HCT116 (cell line): ENCODE measurements at regions not wholly inside any gene's neighbourhood (a gene's known extent, or its start where the extent isn't known, plus 50 kb on each side); places are given as distances from the start of the nearest gene placed in this dataset.

ENCODE experiments used
- CEBPB ChIP-seq: IDR thresholded peaks from 2 replicates; pipeline ENCODE4 v1.6.1; 2012; ENCODE audit warnings: low read depth
- EGR1 ChIP-seq: IDR thresholded peaks from 2 replicates; pipeline ENCODE4 v1.6.1; 2012; ENCODE audit warnings: low read depth
- EZH2 ChIP-seq: fragments of 200-600 bp; sonication (generic); IDR thresholded peaks from 2 replicates; pipeline ENCODE4 v1.6.1; 2017; ENCODE audit warnings: antibody characterized with exemption, mixed run types
- EZH2phosphoT487 ChIP-seq: fragments of 200-600 bp; IDR thresholded peaks from 2 replicates; pipeline ENCODE4 v1.6.1; 2018; ENCODE audit warnings: antibody characterized with exemption, borderline replicate concordance
- POLR2A ChIP-seq: IDR thresholded peaks from 2 replicates; pipeline ENCODE4 v1.7.0; 2011; ENCODE audit warnings: borderline replicate concordance; ENCODE audit not compliant: insufficient read depth, insufficient read length; ENCODE audit errors: extremely low read depth
- POLR2AphosphoS5 ChIP-seq: IDR thresholded peaks from 2 replicates; pipeline ENCODE4 v1.6.1; 2011; ENCODE audit warnings: mild to moderate bottlenecking, low read depth, low read length, moderate library complexity
- SP1 ChIP-seq: IDR thresholded peaks from 2 replicates; pipeline ENCODE4 v1.6.1; 2012; ENCODE audit warnings: low read depth
- YY1 ChIP-seq: IDR thresholded peaks from 2 replicates; pipeline ENCODE4 v1.6.1; 2011; ENCODE audit warnings: low read length, low read depth, moderate library complexity, mild to moderate bottlenecking; ENCODE audit not compliant: insufficient replicate concordance; ENCODE audit errors: extremely low read depth
- ZNF274 ChIP-seq: fragments of 200-500 bp; sonication (Bioruptor generic); IDR thresholded peaks from 2 replicates; pipeline ENCODE4 v1.6.1; 2014; ENCODE audit warnings: mild to moderate bottlenecking, low read depth, low read length, inconsistent platforms
- TF ChIP-seq, protein P1 (sequence below), 3 experiments: fragments of 200-600 bp in 1 of 3; sonication (generic) in 1 of 3; IDR thresholded peaks in 2 of 3; conservative IDR thresholded peaks in 1 of 3; 2 replicates each; pipeline ENCODE4 v1.5.1; 2012 to 2017; ENCODE audit warnings: low read depth in 2 of 3, low read length in 2 of 3, antibody characterized with exemption in 1 of 3, borderline replicate concordance in 1 of 3, control low read depth in 1 of 3, mild to moderate bottlenecking in 1 of 3, mixed read lengths in 1 of 3, mixed run types in 1 of 3, moderate library complexity in 1 of 3; ENCODE audit not compliant: insufficient read depth in 1 of 3
- TF ChIP-seq, protein P2 (sequence below): IDR thresholded peaks from 2 replicates; pipeline ENCODE4 v1.6.1; 2011; ENCODE audit warnings: mild to moderate bottlenecking, low read length, moderate library complexity; ENCODE audit not compliant: insufficient replicate concordance; ENCODE audit errors: extremely low read depth
- TF ChIP-seq, protein P3 (sequence below): IDR thresholded peaks from 2 replicates; pipeline ENCODE4 v1.6.1; 2012
- TF ChIP-seq, protein P4 (sequence below): IDR thresholded peaks from 2 replicates; pipeline ENCODE4 v1.6.1; 2012
- TF ChIP-seq, protein P5 (sequence below): IDR thresholded peaks from 2 replicates; pipeline ENCODE4 v1.6.1; 2012; ENCODE audit warnings: low read depth

DNA sequence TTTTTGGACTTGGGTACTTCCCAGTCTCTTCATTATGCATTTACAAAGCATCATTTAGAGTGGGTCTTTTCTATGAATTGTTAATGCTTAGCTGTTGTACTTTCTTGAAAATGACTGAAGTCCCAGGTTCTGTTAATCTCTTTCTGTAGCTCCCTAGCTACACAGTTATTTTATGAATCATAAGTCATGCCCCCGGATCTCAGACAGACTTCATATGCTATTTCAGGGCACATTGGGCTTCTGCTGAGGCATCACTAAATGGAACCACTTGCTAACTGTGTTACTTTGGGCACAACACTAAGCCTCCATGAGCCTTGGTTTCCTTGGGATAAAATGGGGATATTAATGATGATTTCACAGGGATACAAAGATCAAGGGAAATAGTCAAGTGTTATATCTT is 55.5 kb upstream of the RBM15 start:
- TF ChIP-seq CEBPB (no peak), SP1 (no peak), YY1 (no peak), EZH2phosphoT487 (no peak), POLR2A (no peak), POLR2AphosphoS5 (no peak), EZH2 (no peak), EGR1 (no peak), ZNF274 (no peak)
- TF ChIP-seq, protein P1, sequence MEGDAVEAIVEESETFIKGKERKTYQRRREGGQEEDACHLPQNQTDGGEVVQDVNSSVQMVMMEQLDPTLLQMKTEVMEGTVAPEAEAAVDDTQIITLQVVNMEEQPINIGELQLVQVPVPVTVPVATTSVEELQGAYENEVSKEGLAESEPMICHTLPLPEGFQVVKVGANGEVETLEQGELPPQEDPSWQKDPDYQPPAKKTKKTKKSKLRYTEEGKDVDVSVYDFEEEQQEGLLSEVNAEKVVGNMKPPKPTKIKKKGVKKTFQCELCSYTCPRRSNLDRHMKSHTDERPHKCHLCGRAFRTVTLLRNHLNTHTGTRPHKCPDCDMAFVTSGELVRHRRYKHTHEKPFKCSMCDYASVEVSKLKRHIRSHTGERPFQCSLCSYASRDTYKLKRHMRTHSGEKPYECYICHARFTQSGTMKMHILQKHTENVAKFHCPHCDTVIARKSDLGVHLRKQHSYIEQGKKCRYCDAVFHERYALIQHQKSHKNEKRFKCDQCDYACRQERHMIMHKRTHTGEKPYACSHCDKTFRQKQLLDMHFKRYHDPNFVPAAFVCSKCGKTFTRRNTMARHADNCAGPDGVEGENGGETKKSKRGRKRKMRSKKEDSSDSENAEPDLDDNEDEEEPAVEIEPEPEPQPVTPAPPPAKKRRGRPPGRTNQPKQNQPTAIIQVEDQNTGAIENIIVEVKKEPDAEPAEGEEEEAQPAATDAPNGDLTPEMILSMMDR (IDR thresholded peaks at IDR 0.05 in 2 of 3, conservative IDR thresholded peaks at IDR 0.05 in 1 of 3; ENCODE audit: borderline replicate concordance in 1 of 3, insufficient read depth in 1 of 3, low read depth in 2 of 3, low read length in 2 of 3) = no peak
- TF ChIP-seq, protein P2, sequence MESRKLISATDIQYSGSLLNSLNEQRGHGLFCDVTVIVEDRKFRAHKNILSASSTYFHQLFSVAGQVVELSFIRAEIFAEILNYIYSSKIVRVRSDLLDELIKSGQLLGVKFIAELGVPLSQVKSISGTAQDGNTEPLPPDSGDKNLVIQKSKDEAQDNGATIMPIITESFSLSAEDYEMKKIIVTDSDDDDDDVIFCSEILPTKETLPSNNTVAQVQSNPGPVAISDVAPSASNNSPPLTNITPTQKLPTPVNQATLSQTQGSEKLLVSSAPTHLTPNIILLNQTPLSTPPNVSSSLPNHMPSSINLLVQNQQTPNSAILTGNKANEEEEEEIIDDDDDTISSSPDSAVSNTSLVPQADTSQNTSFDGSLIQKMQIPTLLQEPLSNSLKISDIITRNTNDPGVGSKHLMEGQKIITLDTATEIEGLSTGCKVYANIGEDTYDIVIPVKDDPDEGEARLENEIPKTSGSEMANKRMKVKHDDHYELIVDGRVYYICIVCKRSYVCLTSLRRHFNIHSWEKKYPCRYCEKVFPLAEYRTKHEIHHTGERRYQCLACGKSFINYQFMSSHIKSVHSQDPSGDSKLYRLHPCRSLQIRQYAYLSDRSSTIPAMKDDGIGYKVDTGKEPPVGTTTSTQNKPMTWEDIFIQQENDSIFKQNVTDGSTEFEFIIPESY = no peak
- TF ChIP-seq, protein P3, sequence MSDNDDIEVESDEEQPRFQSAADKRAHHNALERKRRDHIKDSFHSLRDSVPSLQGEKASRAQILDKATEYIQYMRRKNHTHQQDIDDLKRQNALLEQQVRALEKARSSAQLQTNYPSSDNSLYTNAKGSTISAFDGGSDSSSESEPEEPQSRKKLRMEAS = no peak
- TF ChIP-seq, protein P4, sequence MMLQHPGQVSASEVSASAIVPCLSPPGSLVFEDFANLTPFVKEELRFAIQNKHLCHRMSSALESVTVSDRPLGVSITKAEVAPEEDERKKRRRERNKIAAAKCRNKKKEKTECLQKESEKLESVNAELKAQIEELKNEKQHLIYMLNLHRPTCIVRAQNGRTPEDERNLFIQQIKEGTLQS = no peak
- TF ChIP-seq, protein P5, sequence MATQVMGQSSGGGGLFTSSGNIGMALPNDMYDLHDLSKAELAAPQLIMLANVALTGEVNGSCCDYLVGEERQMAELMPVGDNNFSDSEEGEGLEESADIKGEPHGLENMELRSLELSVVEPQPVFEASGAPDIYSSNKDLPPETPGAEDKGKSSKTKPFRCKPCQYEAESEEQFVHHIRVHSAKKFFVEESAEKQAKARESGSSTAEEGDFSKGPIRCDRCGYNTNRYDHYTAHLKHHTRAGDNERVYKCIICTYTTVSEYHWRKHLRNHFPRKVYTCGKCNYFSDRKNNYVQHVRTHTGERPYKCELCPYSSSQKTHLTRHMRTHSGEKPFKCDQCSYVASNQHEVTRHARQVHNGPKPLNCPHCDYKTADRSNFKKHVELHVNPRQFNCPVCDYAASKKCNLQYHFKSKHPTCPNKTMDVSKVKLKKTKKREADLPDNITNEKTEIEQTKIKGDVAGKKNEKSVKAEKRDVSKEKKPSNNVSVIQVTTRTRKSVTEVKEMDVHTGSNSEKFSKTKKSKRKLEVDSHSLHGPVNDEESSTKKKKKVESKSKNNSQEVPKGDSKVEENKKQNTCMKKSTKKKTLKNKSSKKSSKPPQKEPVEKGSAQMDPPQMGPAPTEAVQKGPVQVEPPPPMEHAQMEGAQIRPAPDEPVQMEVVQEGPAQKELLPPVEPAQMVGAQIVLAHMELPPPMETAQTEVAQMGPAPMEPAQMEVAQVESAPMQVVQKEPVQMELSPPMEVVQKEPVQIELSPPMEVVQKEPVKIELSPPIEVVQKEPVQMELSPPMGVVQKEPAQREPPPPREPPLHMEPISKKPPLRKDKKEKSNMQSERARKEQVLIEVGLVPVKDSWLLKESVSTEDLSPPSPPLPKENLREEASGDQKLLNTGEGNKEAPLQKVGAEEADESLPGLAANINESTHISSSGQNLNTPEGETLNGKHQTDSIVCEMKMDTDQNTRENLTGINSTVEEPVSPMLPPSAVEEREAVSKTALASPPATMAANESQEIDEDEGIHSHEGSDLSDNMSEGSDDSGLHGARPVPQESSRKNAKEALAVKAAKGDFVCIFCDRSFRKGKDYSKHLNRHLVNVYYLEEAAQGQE = no peak
